ENCODE measurements at regions not wholly inside any gene's neighbourhood (a gene's known extent, or its start where the extent isn't known, plus 50 kb on each side); places are given as distances from the start of the nearest gene placed in this dataset.

- no peaks in the 10 kb centered on the region for H3K27me3 ChIP-seq
- DNase-seq (ENCODE audit: low spot score) = no peak
- H3K4me3 ChIP-seq = no peak overlapping the region
- no peaks in the 10 kb centered on the region for H3K4me1 ChIP-seq (ENCODE audit: insufficient read depth)
- H3K9me3 ChIP-seq (ENCODE audit: low read depth) = no peaks in the 10 kb centered on the region
- no peaks in the 10 kb centered on the region for H3K36me3 ChIP-seq (replicated peaks; ENCODE audit: insufficient read depth, low read depth)
- H3K79me2 ChIP-seq = no peaks in the 10 kb centered on the region
- no peak overlapping the region for H2AFZ ChIP-seq
- TF ChIP-seq CTCF (IDR thresholded peaks at IDR 0.05; ENCODE audit: poor library complexity) (no peak), EZH2phosphoT487 (IDR thresholded peaks at IDR 0.05; ENCODE audit: low read depth, severe bottlenecking, unreplicated experiment) (no peak), EZH2 (IDR thresholded peaks at IDR 0.05; ENCODE audit: borderline replicate concordance) (no peak)
- 68% methylated on average over 6 of the region's 6 CpGs for WGBS (ENCODE audit: low lambda C conversion rate, missing lambda C conversion rate)
- H3K9me2 ChIP-seq (replicated peaks; ENCODE audit: insufficient read depth) = no peaks in the 10 kb centered on the region
- no peak overlapping the region for H3K27ac ChIP-seq
- H4K20me1 ChIP-seq (ENCODE audit: insufficient read depth, poor library complexity, severe bottlenecking) = no peaks in the 10 kb centered on the region
- no peak overlapping the region for H3K4me2 ChIP-seq
Measured at GRCh38 chr2:128876986-128877983, 558.6 kb upstream of the HS6ST1 start.

GRCh38 chr2:128879161-128879560 is 560.5 kb upstream of the HS6ST1 start:
- H3K9me3 ChIP-seq (ENCODE audit: low read depth) = no peaks in the 10 kb centered on the region
- WGBS (ENCODE audit: low lambda C conversion rate, missing lambda C conversion rate) = 61% methylated on average over 4 of the region's 4 CpGs
- no peak overlapping the region for H3K4me2 ChIP-seq
- TF ChIP-seq EZH2 (IDR thresholded peaks at IDR 0.05; ENCODE audit: borderline replicate concordance) (no peak), CTCF (IDR thresholded peaks at IDR 0.05; ENCODE audit: poor library complexity) (no peak), EZH2phosphoT487 (IDR thresholded peaks at IDR 0.05; ENCODE audit: low read depth, severe bottlenecking, unreplicated experiment) (no peak)
- no peak overlapping the region for H3K27ac ChIP-seq
- H3K36me3 ChIP-seq (replicated peaks; ENCODE audit: insufficient read depth, low read depth) = no peaks in the 10 kb centered on the region
- H2AFZ ChIP-seq = no peak overlapping the region
- no peaks in the 10 kb centered on the region for H3K9me2 ChIP-seq (replicated peaks; ENCODE audit: insufficient read depth)
- H4K20me1 ChIP-seq (ENCODE audit: insufficient read depth, poor library complexity, severe bottlenecking) = no peaks in the 10 kb centered on the region
- no peaks in the 10 kb centered on the region for H3K27me3 ChIP-seq
- no peak for DNase-seq (ENCODE audit: low spot score)
- no peaks in the 10 kb centered on the region for H3K79me2 ChIP-seq
- H3K4me3 ChIP-seq = no peak overlapping the region
- H3K4me1 ChIP-seq (ENCODE audit: insufficient read depth) = no peaks in the 10 kb centered on the region

- Histone ChIP-seq H3K4me1 (ENCODE audit: insufficient read depth) (no peaks in the 10 kb centered on the region), H3K36me3 (replicated peaks; ENCODE audit: insufficient read depth, low read depth) (no peaks in the 10 kb centered on the region), H3K79me2 (no peaks in the 10 kb centered on the region), H3K9me2 (replicated peaks; ENCODE audit: insufficient read depth) (no peaks in the 10 kb centered on the region), H3K4me3 (no peak overlapping the region), H3K27me3 (no peaks in the 10 kb centered on the region), H3K27ac (no peak overlapping the region), H3K9me3 (ENCODE audit: low read depth) (no peaks in the 10 kb centered on the region), H2AFZ (no peak overlapping the region), H4K20me1 (ENCODE audit: insufficient read depth, poor library complexity, severe bottlenecking) (no peaks in the 10 kb centered on the region), H3K4me2 (no peak overlapping the region)
- no peak for TF ChIP-seq CTCF (IDR thresholded peaks at IDR 0.05; ENCODE audit: poor library complexity)
- TF ChIP-seq EZH2 (IDR thresholded peaks at IDR 0.05; ENCODE audit: borderline replicate concordance) = no peak
- no peak for TF ChIP-seq EZH2phosphoT487 (IDR thresholded peaks at IDR 0.05; ENCODE audit: low read depth, severe bottlenecking, unreplicated experiment)
- no peak for DNase-seq (ENCODE audit: low spot score)
Measured at GRCh38 chr2:128894896-128895295, 576.2 kb upstream of the HS6ST1 start.
